HepG2 (cell line): ENCODE measurements at regions not wholly inside any gene's neighbourhood (a gene's known extent, or its start where the extent isn't known, plus 50 kb on each side); places are given as distances from the start of the nearest gene placed in this dataset.
A peak's percentile ranks its signal among the peaks of the same experiment; 100 is the strongest.

Experiments used
- ATRX ChIP-seq: sonication (generic); formaldehyde crosslinking; IDR thresholded peaks from 2 replicates; pipeline ENCODE4 v1.4.0; 2020; ENCODE audit warnings: missing genetic modification reagents, borderline replicate concordance
- CEBPG ChIP-seq: IDR thresholded peaks from 2 replicates; pipeline ENCODE4 v1.6.1; 2016
- ETV6 ChIP-seq: sonication (generic); formaldehyde crosslinking; conservative IDR thresholded peaks from 2 replicates; pipeline ENCODE4 v1.4.0; 2020; ENCODE audit warnings: missing genetic modification reagents
- JDP2 ChIP-seq: sonication (generic); formaldehyde crosslinking; IDR thresholded peaks from 2 replicates; pipeline ENCODE4 v1.8.1; 2022; ENCODE audit warnings: missing genetic modification reagents, borderline replicate concordance
- MAFF ChIP-seq: IDR thresholded peaks from 2 replicates; pipeline ENCODE4 v1.6.1; 2011; ENCODE audit warnings: low read depth, low read length, improper control_type of control experiment
- MAFG ChIP-seq: sonication (generic); formaldehyde crosslinking; IDR thresholded peaks from 2 replicates; pipeline ENCODE4 v1.5.1; 2020; ENCODE audit warnings: mild to moderate bottlenecking, missing genetic modification reagents
- MATR3 ChIP-seq: sonication (generic); formaldehyde crosslinking; IDR thresholded peaks from 2 replicates; pipeline ENCODE4 v1.4.0; 2020; ENCODE audit warnings: missing genetic modification reagents
- MIXL1 ChIP-seq: IDR thresholded peaks from 2 replicates; pipeline ENCODE4 v1.6.1; 2016
- NAIF1 ChIP-seq: sonication (generic); formaldehyde crosslinking; IDR thresholded peaks from 2 replicates; pipeline ENCODE4 v1.5.0; 2020; ENCODE audit warnings: mild to moderate bottlenecking, missing genetic modification reagents, borderline replicate concordance
- NFRKB ChIP-seq: fragments of 450-650 bp; IDR thresholded peaks from 2 replicates; pipeline ENCODE4 v1.6.1; 2017
- RFX1 ChIP-seq: fragments of 450-650 bp; IDR thresholded peaks from 2 replicates; pipeline ENCODE4 v1.6.1; 2017
- RNF2 ChIP-seq: fragments of 450-650 bp; conservative IDR thresholded peaks from 2 replicates; pipeline ENCODE4 v1.6.1; 2016; ENCODE audit warnings: low read depth
- SP140L ChIP-seq: sonication (generic); formaldehyde crosslinking; IDR thresholded peaks from 2 replicates; pipeline ENCODE4 v1.4.0; 2020; ENCODE audit warnings: missing genetic modification reagents, borderline replicate concordance
- SP5 ChIP-seq: IDR thresholded peaks from 2 replicates; pipeline ENCODE4 v1.6.1; 2016; ENCODE audit warnings: low read depth, borderline replicate concordance
- TEAD3 ChIP-seq: optimal IDR thresholded peaks from 2 replicates; pipeline ENCODE3; 2016; ENCODE audit warnings: borderline replicate concordance
- TRIM24 ChIP-seq: sonication (generic); formaldehyde crosslinking; IDR thresholded peaks from 2 replicates; pipeline ENCODE4 v1.8.0; 2022; ENCODE audit warnings: mild to moderate bottlenecking, missing genetic modification reagents
- ZBTB7B ChIP-seq: sonication (generic); formaldehyde crosslinking; IDR thresholded peaks from 2 replicates; pipeline ENCODE4 v1.4.0; 2020; ENCODE audit warnings: missing genetic modification reagents
- ZC3H13 ChIP-seq: sonication (generic); formaldehyde crosslinking; IDR thresholded peaks from 2 replicates; pipeline ENCODE4 v1.8.1; 2023; ENCODE audit warnings: mild to moderate bottlenecking, missing genetic modification reagents, moderate library complexity
- ZC3H4 ChIP-seq: sonication (generic); formaldehyde crosslinking; IDR thresholded peaks from 2 replicates; pipeline ENCODE4 v1.4.0; 2020; ENCODE audit warnings: missing genetic modification reagents, borderline replicate concordance
- ZFP37 ChIP-seq: sonication (generic); formaldehyde crosslinking; IDR thresholded peaks from 2 replicates; pipeline ENCODE4 v1.4.0; 2020; ENCODE audit warnings: missing genetic modification reagents, borderline replicate concordance
- ZMYM4 ChIP-seq: sonication (generic); formaldehyde crosslinking; IDR thresholded peaks from 2 replicates; pipeline ENCODE4 v1.8.1; 2023; ENCODE audit warnings: mild to moderate bottlenecking, missing genetic modification reagents
- ZNF24 ChIP-seq: fragments of 450-650 bp; IDR thresholded peaks from 2 replicates; pipeline ENCODE4 v1.6.1; 2017; ENCODE audit warnings: antibody characterized with exemption, mild to moderate bottlenecking
- ZNF446 ChIP-seq: sonication (generic); formaldehyde crosslinking; IDR thresholded peaks from 2 replicates; pipeline ENCODE4 v1.5.0; 2020; ENCODE audit warnings: mild to moderate bottlenecking, missing genetic modification reagents
- ZNF501 ChIP-seq: sonication (generic); formaldehyde crosslinking; IDR thresholded peaks from 2 replicates; pipeline ENCODE4 v1.5.1; 2020; ENCODE audit warnings: mild to moderate bottlenecking, moderate library complexity, missing genetic modification reagents
- ZNF503 ChIP-seq: sonication (generic); formaldehyde crosslinking; IDR thresholded peaks from 2 replicates; pipeline ENCODE4 v1.4.0; 2020; ENCODE audit warnings: missing genetic modification reagents
- ZNF549 ChIP-seq: sonication (generic); formaldehyde crosslinking; IDR thresholded peaks from 2 replicates; pipeline ENCODE4 v1.5.0; 2020; ENCODE audit warnings: missing genetic modification reagents
- ZNF564 ChIP-seq: sonication (generic); formaldehyde crosslinking; IDR thresholded peaks from 2 replicates; pipeline ENCODE4 v1.8.1; 2023; ENCODE audit warnings: mild to moderate bottlenecking, missing genetic modification reagents
- ZNF660 ChIP-seq: sonication (generic); formaldehyde crosslinking; IDR thresholded peaks from 2 replicates; pipeline ENCODE4 v1.5.1; 2020; ENCODE audit warnings: mild to moderate bottlenecking, low read depth, missing genetic modification reagents, borderline replicate concordance
- ZNF839 ChIP-seq: sonication (generic); formaldehyde crosslinking; IDR thresholded peaks from 2 replicates; pipeline ENCODE4 v1.4.0; 2020; ENCODE audit warnings: missing genetic modification reagents, mild to moderate bottlenecking, borderline replicate concordance
- TF ChIP-seq, protein P1 (sequence below): sonication (generic); formaldehyde crosslinking; IDR thresholded peaks from 2 replicates; pipeline ENCODE4 v1.5.0; 2020; ENCODE audit warnings: missing genetic modification reagents
- TF ChIP-seq, protein P2 (sequence below): IDR thresholded peaks from 2 replicates; pipeline ENCODE4 v1.6.1; 2012; ENCODE audit warnings: low read depth, low read length, improper control_type of control experiment

GRCh38 chr10:4663162-4663992 lies 162.6 kb upstream of the AKR1E2 start (continued):
- no peak for TF ChIP-seq ZNF839 (CRISPR knock-in tag)
- no peak for TF ChIP-seq NAIF1
- no peak for TF ChIP-seq ZNF501 (CRISPR knock-in tag)
- TF ChIP-seq MIXL1 (CRISPR knock-in tag): peak; percentile 57; the same call in 1 of the 2 replicates
- TF ChIP-seq, protein P1, sequence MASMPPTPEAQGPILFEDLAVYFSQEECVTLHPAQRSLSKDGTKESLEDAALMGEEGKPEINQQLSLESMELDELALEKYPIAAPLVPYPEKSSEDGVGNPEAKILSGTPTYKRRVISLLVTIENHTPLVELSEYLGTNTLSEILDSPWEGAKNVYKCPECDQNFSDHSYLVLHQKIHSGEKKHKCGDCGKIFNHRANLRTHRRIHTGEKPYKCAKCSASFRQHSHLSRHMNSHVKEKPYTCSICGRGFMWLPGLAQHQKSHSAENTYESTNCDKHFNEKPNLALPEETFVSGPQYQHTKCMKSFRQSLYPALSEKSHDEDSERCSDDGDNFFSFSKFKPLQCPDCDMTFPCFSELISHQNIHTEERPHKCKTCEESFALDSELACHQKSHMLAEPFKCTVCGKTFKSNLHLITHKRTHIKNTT (CRISPR knock-in tag): no peak
- TF ChIP-seq ETV6 (CRISPR knock-in tag): no peak
- TF ChIP-seq SP5: no peak
- no peak for TF ChIP-seq RFX1
- no peak for TF ChIP-seq RNF2
- TF ChIP-seq MAFF: 0 out of 2 replicates have a peak, but pooled peaks have one; percentile 16
- TF ChIP-seq ATRX (CRISPR knock-in tag): no peak
- no peak for TF ChIP-seq ZNF24
- TF ChIP-seq, protein P2, sequence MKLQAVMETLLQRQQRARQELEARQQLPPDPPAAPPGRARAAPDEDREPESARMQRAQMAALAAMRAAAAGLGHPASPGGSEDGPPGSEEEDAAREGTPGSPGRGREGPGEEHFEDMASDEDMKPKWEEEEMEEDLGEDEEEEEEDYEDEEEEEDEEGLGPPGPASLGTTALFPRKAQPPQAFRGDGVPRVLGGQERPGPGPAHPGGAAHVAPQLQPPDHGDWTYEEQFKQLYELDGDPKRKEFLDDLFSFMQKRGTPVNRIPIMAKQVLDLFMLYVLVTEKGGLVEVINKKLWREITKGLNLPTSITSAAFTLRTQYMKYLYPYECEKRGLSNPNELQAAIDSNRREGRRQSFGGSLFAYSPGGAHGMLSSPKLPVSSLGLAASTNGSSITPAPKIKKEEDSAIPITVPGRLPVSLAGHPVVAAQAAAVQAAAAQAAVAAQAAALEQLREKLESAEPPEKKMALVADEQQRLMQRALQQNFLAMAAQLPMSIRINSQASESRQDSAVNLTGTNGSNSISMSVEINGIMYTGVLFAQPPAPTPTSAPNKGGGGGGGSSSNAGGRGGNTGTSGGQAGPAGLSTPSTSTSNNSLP: peak; percentile 37; the same call in 1 of the 2 replicates
- TF ChIP-seq ZFP37 (CRISPR knock-in tag): no peak
- no peak for TF ChIP-seq ZMYM4 (CRISPR knock-in tag)
- no peak for TF ChIP-seq ZNF564 (CRISPR knock-in tag)
- no peak for TF ChIP-seq MAFG (CRISPR knock-in tag)
- TF ChIP-seq ZBTB7B (CRISPR knock-in tag): no peak
- TF ChIP-seq ZC3H4 (CRISPR knock-in tag): no peak
- TF ChIP-seq ZNF446: no peak
- TF ChIP-seq ZC3H13 (CRISPR knock-in tag): no peak
- no peak for TF ChIP-seq SP140L (CRISPR knock-in tag)
- TF ChIP-seq CEBPG (CRISPR knock-in tag): peak; percentile 26; the same call in 1 of the 2 replicates
- no peak for TF ChIP-seq NFRKB
- no peak for TF ChIP-seq ZNF549 (CRISPR knock-in tag)
- no peak for TF ChIP-seq ZNF660
- no peak for TF ChIP-seq TRIM24 (CRISPR knock-in tag)
- TF ChIP-seq JDP2 (CRISPR knock-in tag): no peak
- TF ChIP-seq ZNF503: no peak
- TF ChIP-seq TEAD3 (CRISPR knock-in tag): peak; percentile 84
- TF ChIP-seq MATR3 (CRISPR knock-in tag): no peak
